ENCODE measurements at regions not wholly inside any gene's neighbourhood (a gene's known extent, or its start where the extent isn't known, plus 50 kb on each side); places are given as distances from the start of the nearest gene placed in this dataset.

DNA sequence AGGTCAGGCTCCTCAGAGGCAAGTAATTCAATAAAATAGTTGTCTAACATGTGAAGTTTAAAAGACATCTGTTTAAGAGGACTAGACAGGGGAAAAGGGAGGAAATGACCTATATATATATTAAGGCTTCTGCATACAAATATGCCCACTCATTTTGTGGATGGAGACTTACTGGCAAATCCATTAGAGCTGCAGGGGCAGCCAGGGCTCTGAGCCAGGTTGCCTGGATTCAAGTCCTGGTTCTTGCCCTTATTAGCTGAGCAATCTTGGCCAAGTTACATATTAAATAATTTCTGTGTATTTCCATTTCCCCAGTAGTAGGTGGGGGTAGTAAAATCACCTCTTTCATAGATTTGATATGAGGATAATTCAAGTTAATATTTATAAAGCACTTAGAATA, 287.0 kb upstream of the RIMS1 start:
- TF ChIP-seq POLR2A (IDR thresholded peaks at IDR 0.05) (no peak), POLR2AphosphoS5 (IDR thresholded peaks at IDR 0.05) (no peak)
- TF ChIP-seq, protein P1, sequence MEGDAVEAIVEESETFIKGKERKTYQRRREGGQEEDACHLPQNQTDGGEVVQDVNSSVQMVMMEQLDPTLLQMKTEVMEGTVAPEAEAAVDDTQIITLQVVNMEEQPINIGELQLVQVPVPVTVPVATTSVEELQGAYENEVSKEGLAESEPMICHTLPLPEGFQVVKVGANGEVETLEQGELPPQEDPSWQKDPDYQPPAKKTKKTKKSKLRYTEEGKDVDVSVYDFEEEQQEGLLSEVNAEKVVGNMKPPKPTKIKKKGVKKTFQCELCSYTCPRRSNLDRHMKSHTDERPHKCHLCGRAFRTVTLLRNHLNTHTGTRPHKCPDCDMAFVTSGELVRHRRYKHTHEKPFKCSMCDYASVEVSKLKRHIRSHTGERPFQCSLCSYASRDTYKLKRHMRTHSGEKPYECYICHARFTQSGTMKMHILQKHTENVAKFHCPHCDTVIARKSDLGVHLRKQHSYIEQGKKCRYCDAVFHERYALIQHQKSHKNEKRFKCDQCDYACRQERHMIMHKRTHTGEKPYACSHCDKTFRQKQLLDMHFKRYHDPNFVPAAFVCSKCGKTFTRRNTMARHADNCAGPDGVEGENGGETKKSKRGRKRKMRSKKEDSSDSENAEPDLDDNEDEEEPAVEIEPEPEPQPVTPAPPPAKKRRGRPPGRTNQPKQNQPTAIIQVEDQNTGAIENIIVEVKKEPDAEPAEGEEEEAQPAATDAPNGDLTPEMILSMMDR (IDR thresholded peaks at IDR 0.05): no peak
- no peaks in the 10 kb centered on the region for H3K27me3 ChIP-seq
- H3K4me3 ChIP-seq: no peak overlapping the region
- DNase-seq (ENCODE audit: low spot score in 2 of 2): no peak
- intact Hi-C loops (cut with DNase I; ENCODE audit: low total_unique reads): no loop called here
- H3K4me1 ChIP-seq: no peaks in the 10 kb centered on the region
- H3K27ac ChIP-seq: no peak overlapping the region
- no peaks in the 10 kb centered on the region for H3K36me3 ChIP-seq
- no peaks in the 10 kb centered on the region for H3K9me3 ChIP-seq

DNA sequence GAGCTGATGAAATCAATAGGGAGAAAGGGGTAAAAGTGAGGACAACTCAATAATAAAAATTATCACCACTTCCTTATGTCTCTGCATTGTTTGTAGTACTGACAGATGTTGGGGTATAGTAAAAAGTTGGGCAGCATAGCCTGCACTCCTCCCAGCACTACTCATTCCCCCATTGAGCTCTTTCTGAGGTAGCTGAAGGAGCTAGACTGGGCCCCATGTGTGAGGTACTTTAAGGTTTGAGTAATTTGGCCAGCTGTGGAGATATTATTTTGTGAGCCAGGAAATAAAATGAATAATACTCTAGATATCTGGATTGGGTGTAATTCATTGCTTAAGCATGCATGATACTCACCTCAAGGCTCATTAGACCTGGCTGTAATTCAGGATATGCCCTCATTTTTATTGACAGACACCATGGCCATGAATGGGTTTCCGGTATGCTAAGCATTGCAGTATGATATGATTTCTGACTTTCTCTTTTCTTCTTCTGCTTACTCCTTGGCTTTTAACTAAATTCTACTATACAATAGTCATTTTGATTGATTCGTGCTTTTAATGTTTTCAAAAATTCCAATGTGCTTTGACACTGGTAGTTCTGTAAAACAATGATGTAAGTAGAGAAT, 283.9 kb upstream of the RIMS1 start:
- DNase-seq (ENCODE audit: low spot score in 2 of 2): no peak
- Histone ChIP-seq H3K27me3 (no peaks in the 10 kb centered on the region), H3K27ac (no peak overlapping the region), H3K36me3 (no peaks in the 10 kb centered on the region), H3K4me3 (no peak overlapping the region), H3K4me1 (no peaks in the 10 kb centered on the region), H3K9me3 (no peaks in the 10 kb centered on the region)
- TF ChIP-seq POLR2A (IDR thresholded peaks at IDR 0.05): no peak
- TF ChIP-seq POLR2AphosphoS5 (IDR thresholded peaks at IDR 0.05): no peak
- TF ChIP-seq, protein P1 (IDR thresholded peaks at IDR 0.05): no peak
- intact Hi-C loops (cut with DNase I; ENCODE audit: low total_unique reads): no loop called here

DNA sequence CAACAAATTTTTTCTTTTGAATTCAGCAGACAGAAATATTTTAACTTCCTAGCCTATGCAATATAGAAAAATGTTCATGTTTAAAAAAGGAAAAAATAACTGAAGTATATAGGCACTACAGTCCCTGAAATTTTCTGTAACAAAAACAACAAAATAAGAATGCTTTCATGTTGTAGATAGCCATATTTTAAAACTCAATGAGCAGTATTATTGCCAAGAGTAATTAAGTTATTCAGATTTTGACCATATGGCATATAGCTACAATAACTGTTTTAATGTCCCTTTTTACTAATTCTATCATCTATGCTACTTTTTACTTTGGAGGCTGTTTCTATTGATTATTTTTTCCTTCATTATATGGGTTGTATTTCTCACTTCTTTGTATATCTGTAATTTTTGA, 283.3 kb upstream of the RIMS1 start:
- Histone ChIP-seq H3K27me3 (no peaks in the 10 kb centered on the region), H3K9me3 (no peaks in the 10 kb centered on the region), H3K27ac (no peak overlapping the region), H3K36me3 (no peaks in the 10 kb centered on the region), H3K4me3 (no peak overlapping the region), H3K4me1 (no peaks in the 10 kb centered on the region)
- intact Hi-C loops (cut with DNase I; ENCODE audit: low total_unique reads): no loop called here
- DNase-seq (ENCODE audit: low spot score in 2 of 2): no peak
- TF ChIP-seq POLR2A (IDR thresholded peaks at IDR 0.05): no peak
- TF ChIP-seq, protein P1 (IDR thresholded peaks at IDR 0.05): no peak

DNA sequence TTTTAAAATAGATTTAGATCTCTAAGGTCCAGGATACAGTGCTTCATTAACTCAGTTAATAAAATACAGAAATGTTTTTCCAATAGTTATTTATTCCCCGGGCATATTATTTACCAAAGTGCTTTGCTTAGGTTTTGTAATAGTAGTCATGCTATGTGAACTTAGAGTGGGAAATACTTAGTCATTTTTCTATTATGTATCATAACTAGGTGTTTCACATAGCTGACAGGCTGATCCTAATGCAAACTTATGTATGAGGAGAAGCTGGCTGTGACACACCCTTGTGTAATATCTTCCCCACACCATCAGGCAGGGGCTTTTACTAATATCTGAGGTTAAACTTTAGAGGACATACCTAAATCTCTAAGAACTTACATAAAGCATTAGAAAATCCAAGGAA, 277.7 kb upstream of the RIMS1 start:
- Histone ChIP-seq H3K36me3 (no peaks in the 10 kb centered on the region), H3K27me3 (peaks cover 0 to 4% of the 10 kb centered on the region in 2 donors), H3K27ac (no peak overlapping the region), H3K4me3 (no peak overlapping the region), H3K9me3 (no peaks in the 10 kb centered on the region), H3K4me1 (no peaks in the 10 kb centered on the region)
- TF ChIP-seq POLR2A (IDR thresholded peaks at IDR 0.05) (no peak), POLR2AphosphoS5 (IDR thresholded peaks at IDR 0.05) (no peak)
- TF ChIP-seq, protein P1 (IDR thresholded peaks at IDR 0.05): no peak
- no peak for DNase-seq (ENCODE audit: low spot score in 2 of 2)
- intact Hi-C loops (cut with DNase I; ENCODE audit: low total_unique reads): no loop called here

DNA sequence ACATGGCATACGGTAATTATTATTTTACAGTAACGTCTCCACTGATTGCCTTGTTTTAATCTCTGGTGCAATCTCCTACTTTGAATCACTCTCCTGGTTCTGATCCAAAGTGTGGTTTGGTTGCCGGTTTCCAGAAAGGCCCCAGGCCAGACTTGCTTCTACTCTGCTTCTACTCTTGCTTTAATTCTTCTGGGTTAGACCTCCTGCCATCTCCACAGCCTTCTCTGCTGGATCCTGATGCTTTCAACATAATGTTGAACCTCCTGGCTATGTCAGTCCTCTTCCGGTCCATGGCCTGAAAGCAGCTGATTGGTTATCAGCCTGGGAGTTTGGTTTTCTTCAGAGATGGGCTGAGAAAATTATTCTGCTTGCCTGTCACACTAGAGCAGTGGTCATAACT, 266.5 kb upstream of the RIMS1 start:
- Histone ChIP-seq H3K27me3 (no peaks in the 10 kb centered on the region), H3K9me3 (peaks cover 0 to under 1% of the 10 kb centered on the region in 2 donors), H3K27ac (no peak overlapping the region), H3K36me3 (no peaks in the 10 kb centered on the region), H3K4me1 (no peaks in the 10 kb centered on the region), H3K4me3 (no peak overlapping the region)
- DNase-seq (ENCODE audit: low spot score in 2 of 2): no peak
- no peak for TF ChIP-seq POLR2AphosphoS5 (IDR thresholded peaks at IDR 0.05)
- TF ChIP-seq POLR2A (IDR thresholded peaks at IDR 0.05): no peak
- TF ChIP-seq, protein P1 (IDR thresholded peaks at IDR 0.05): no peak
- intact Hi-C loops (cut with DNase I; ENCODE audit: low total_unique reads): no loop called here

Data from breast epithelium (tissue), 4 donors.